ENCODE measurements at regions not wholly inside any gene's neighbourhood (a gene's known extent, or its start where the extent isn't known, plus 50 kb on each side); places are given as distances from the start of the nearest gene placed in this dataset.
"Not testable (repeated sequence)": the region's sequence is repeated elsewhere in the genome, so short reads cannot be mapped to it uniquely, and the experiment has no call there.

- Histone ChIP-seq H3K9me3 (no peaks in the 10 kb centered on the region), H3K4me1 (no peaks in the 10 kb centered on the region), H3K36me3 (ENCODE audit: control insufficient read depth, insufficient read depth, low read length) (no peaks in the 10 kb centered on the region), H3K4me3 (ENCODE audit: low read depth, low read length) (no peak overlapping the region), H3K27me3 (replicated peaks; ENCODE audit: control insufficient read depth, insufficient read depth, low read length) (no peaks in the 10 kb centered on the region)
- BruUV-seq (replicated peaks), result no TSS peak
- H3K4me3 Mint-ChIP-seq (ENCODE audit: unreplicated experiment), result no peak overlapping the region
- intact Hi-C loops (cut with micrococcal nuclease; ENCODE audit: unreplicated experiment), result no loop called here
- H3K27ac Mint-ChIP-seq (ENCODE audit: unreplicated experiment), result no peak overlapping the region
- TF ChIP-seq CTCF (IDR thresholded peaks at IDR 0.05; ENCODE audit: insufficient read depth in 1 of 2, low read depth in 1 of 2, low read length in 1 of 2, severe bottlenecking in 1 of 2, unreplicated experiment in 1 of 2), result no peak
- no peaks in the 10 kb centered on the region for H3K9me3 Mint-ChIP-seq (ENCODE audit: unreplicated experiment)
- DNase-seq, result no peak
- POLR2A ChIA-PET, result no interaction called here
- CTCF ChIA-PET, result no interaction called here
- H3K27me3 Mint-ChIP-seq (ENCODE audit: insufficient read depth, unreplicated experiment), result peaks cover 3% of the 10 kb centered on the region
- H3K4me1 Mint-ChIP-seq (ENCODE audit: low read depth, unreplicated experiment), result no peaks in the 10 kb centered on the region
- H3K36me3 Mint-ChIP-seq (ENCODE audit: insufficient read depth, unreplicated experiment), result no peaks in the 10 kb centered on the region
Observed at GRCh38 chrX:55357236-55357635, 92.5 kb upstream of the PAGE3 start.

GRCh38 chrX:55379396-55379795 is 72.5 kb upstream of the MAGEH1 start:
- Mint-ChIP-seq H3K9me3 (ENCODE audit: unreplicated experiment) (no peaks in the 10 kb centered on the region), H3K27me3 (ENCODE audit: insufficient read depth, unreplicated experiment) (peaks cover 3% of the 10 kb centered on the region), H3K4me3 (ENCODE audit: unreplicated experiment) (no peak overlapping the region), H3K36me3 (ENCODE audit: insufficient read depth, unreplicated experiment) (no peaks in the 10 kb centered on the region), H3K27ac (ENCODE audit: unreplicated experiment) (no peak overlapping the region), H3K4me1 (ENCODE audit: low read depth, unreplicated experiment) (no peaks in the 10 kb centered on the region)
- ChIA-PET POLR2A (no interaction called here), CTCF (no interaction called here)
- Histone ChIP-seq H3K9me3 (no peaks in the 10 kb centered on the region), H3K27me3 (replicated peaks; ENCODE audit: control insufficient read depth, insufficient read depth, low read length) (no peaks in the 10 kb centered on the region), H3K36me3 (ENCODE audit: control insufficient read depth, insufficient read depth, low read length) (no peaks in the 10 kb centered on the region), H3K4me3 (ENCODE audit: low read depth, low read length) (no peak overlapping the region), H3K4me1 (no peaks in the 10 kb centered on the region)
- DNase-seq, result no peak
- TF ChIP-seq CTCF (IDR thresholded peaks at IDR 0.05; ENCODE audit: insufficient read depth in 1 of 2, low read depth in 1 of 2, low read length in 1 of 2, severe bottlenecking in 1 of 2, unreplicated experiment in 1 of 2), result no peak
- intact Hi-C loops (cut with micrococcal nuclease; ENCODE audit: unreplicated experiment), result no loop called here
- BruUV-seq (replicated peaks), result no TSS peak

DNA sequence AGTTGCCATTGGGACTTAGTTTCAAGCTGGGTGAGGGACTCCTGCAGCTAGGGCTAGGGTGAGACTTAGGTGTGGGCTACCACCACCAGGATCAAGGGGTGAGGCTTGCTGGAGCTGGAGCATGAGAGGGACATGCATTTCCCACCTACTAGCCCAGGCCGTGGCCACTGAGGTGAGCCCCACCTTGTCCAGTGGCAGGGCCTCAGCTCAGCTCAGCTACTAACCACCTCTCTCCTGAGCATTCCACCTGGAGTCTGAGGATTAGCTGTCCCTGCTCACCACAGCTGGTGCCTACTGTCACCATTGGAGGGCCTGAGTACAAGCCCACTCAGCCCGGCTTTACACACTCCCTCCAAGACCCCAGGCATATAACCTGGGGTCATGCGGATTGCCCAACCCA is 62.6 kb upstream of the MAGEH1 start:
- Mint-ChIP-seq H3K4me3 (ENCODE audit: unreplicated experiment) (no peak overlapping the region), H3K9me3 (ENCODE audit: unreplicated experiment) (no peaks in the 10 kb centered on the region), H3K36me3 (ENCODE audit: insufficient read depth, unreplicated experiment) (no peaks in the 10 kb centered on the region), H3K27me3 (ENCODE audit: insufficient read depth, unreplicated experiment) (peaks cover 2% of the 10 kb centered on the region), H3K4me1 (ENCODE audit: low read depth, unreplicated experiment) (no peaks in the 10 kb centered on the region), H3K27ac (ENCODE audit: unreplicated experiment) (no peak overlapping the region)
- Histone ChIP-seq H3K36me3 (ENCODE audit: control insufficient read depth, insufficient read depth, low read length) (no peaks in the 10 kb centered on the region), H3K9me3 (no peaks in the 10 kb centered on the region), H3K4me3 (ENCODE audit: low read depth, low read length) (no peak overlapping the region), H3K4me1 (no peaks in the 10 kb centered on the region), H3K27me3 (replicated peaks; ENCODE audit: control insufficient read depth, insufficient read depth, low read length) (no peaks in the 10 kb centered on the region)
- no TSS peak for BruUV-seq (replicated peaks)
- CTCF ChIA-PET, result no interaction called here
- DNase-seq, result no peak
- intact Hi-C loops (cut with micrococcal nuclease; ENCODE audit: unreplicated experiment), result no loop called here
- POLR2A ChIA-PET, result no interaction called here
- no peak for TF ChIP-seq CTCF (IDR thresholded peaks at IDR 0.05; ENCODE audit: insufficient read depth in 1 of 2, low read depth in 1 of 2, low read length in 1 of 2, severe bottlenecking in 1 of 2, unreplicated experiment in 1 of 2)

DNA sequence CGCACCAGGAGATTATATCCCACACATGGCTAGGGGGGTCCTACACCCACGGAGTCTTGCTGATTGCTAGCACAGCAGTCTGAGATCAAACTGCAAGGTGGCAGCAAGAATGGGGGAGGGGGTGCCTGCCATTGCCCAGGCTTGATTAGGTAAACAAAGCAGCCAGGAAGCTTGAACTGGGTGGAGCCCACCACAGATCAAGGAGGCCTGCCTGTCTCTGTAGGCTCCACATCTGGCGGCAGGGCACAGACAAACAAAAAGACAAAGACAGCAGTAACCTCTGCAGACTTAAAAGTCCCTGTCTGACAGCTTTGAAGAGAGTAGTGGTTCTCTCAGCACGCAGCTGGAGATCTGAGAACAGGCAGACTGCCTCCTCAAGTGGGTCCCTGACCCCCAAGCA is 55.1 kb upstream of the MAGEH1 start:
- intact Hi-C loops (cut with micrococcal nuclease; ENCODE audit: unreplicated experiment); BruUV-seq (replicated peaks): not testable (repeated sequence)

More for the DNA sequence above, 55.1 kb upstream of the MAGEH1 start:
- H3K4me3 ChIP-seq (ENCODE audit: low read depth, low read length); H3K27me3 ChIP-seq (replicated peaks; ENCODE audit: control insufficient read depth, insufficient read depth, low read length); POLR2A ChIA-PET; H3K36me3 ChIP-seq (ENCODE audit: control insufficient read depth, insufficient read depth, low read length); DNase-seq; H3K36me3 Mint-ChIP-seq (ENCODE audit: insufficient read depth, unreplicated experiment); H3K9me3 Mint-ChIP-seq (ENCODE audit: unreplicated experiment); H3K4me3 Mint-ChIP-seq (ENCODE audit: unreplicated experiment); H3K27me3 Mint-ChIP-seq (ENCODE audit: insufficient read depth, unreplicated experiment); H3K4me1 Mint-ChIP-seq (ENCODE audit: low read depth, unreplicated experiment); H3K9me3 ChIP-seq; CTCF ChIA-PET; H3K4me1 ChIP-seq; H3K27ac Mint-ChIP-seq (ENCODE audit: unreplicated experiment): not testable (repeated sequence)

All from Caco-2 (cell line).